Inflammatory macrophage treated with lipopolysaccharide for 1 hour (primary cell): ENCODE measurements at regions not wholly inside any gene's neighbourhood (a gene's known extent, or its start where the extent isn't known, plus 50 kb on each side); places are given as distances from the start of the nearest gene placed in this dataset.
"Not testable (repeated sequence)": the region's sequence is repeated elsewhere in the genome, so short reads cannot be mapped to it uniquely, and the experiment has no call there.

Source experiments
- DNase-seq, 2 donors: peaks; one replicate each; pipeline ENCODE4 v3.0.0-alpha.2; 2020 to 2022

DNA sequence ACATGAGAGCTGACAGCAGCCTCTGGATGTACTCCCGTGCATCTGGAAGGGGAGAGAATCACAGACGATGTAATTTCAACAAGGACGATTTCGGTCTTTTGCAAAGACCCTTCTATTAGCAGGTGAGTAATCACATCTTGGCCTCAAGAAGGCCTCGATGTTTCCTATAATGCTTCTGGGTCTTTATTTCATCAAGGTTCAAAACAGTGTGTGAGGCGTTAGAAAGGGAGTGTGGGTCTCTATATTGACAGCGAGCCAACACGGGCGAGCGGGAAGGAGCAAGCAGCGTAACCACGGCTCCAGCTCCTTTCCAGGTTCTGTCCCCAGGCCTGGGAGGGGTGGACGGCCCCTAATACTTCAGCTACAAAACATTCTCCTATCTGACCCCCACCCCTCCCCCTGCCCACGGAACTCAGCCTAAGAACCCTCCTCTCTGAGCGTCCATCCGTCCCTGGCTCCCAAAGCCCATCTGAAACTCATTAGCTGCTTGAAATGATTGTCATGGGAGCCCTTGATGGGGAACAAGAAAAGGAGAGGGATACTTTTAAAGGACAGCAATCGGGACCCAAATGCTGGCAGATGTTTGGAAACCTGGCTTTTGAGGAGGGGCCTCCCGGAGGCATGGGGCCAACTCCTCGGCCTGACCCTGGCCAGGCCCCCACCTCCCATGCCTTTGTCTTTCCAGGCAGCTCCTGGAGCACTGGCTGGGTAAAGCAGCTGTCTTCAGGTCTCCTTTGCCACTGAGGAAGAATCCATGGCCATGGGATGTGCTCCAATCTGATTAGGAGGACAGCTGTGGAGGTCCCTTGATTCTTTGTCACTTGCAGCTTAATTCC is 250.8 kb downstream of the FOXD2 start:
- no peak for DNase-seq

- no peak for DNase-seq
Observed at GRCh38 chr1:47689894-47690293, 252.1 kb downstream of the FOXD2 start.

GRCh38 chr1:47690341-47691250 is 252.8 kb downstream of the FOXD2 start:
- no peak for DNase-seq

- DNase-seq, result not testable (repeated sequence)
Observed at GRCh38 chr1:47691293-47691692, 253.4 kb downstream of the FOXD2 start.

DNA sequence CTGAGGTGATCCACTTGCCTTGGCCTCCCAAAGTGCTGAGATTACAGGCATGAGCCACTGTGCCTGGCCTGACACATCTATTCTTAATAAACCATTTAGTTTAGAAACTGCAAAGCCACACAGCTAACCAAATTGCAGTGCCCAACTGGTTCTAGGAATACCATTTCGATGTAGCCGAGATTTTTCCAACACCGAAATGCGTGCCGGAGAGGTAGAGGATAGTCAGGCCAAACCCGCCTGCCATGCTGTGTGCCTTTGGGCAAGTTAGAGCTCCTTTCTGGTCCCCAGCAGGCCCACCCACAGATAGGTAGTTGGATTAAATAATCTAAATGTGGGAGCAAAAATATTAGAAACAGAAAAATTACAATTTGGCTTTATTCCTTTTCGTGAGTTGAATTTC is 254.4 kb downstream of the FOXD2 start:
- DNase-seq, result no peak

- DNase-seq, result no peak
Observed at GRCh38 chr1:47693115-47693514, 255.3 kb downstream of the FOXD2 start.

- DNase-seq, result no peak
Observed at GRCh38 chr1:47694011-47694890, 256.4 kb downstream of the FOXD2 start.

- DNase-seq, result no peak
Observed at GRCh38 chr1:47696404-47696736, 258.5 kb downstream of the FOXD2 start.

- no peak for DNase-seq
Observed at GRCh38 chr1:47696737-47697441, 259.0 kb downstream of the FOXD2 start.

- no peak for DNase-seq
Observed at GRCh38 chr1:47697616-47698335, 259.9 kb downstream of the FOXD2 start.

GRCh38 chr1:47699492-47700235 is 261.8 kb downstream of the FOXD2 start:
- no peak for DNase-seq

- DNase-seq, result no peak
Observed at GRCh38 chr1:47701283-47701682, 263.4 kb downstream of the FOXD2 start.

GRCh38 chr1:47701741-47702515 is 264.1 kb downstream of the FOXD2 start:
- no peak for DNase-seq

GRCh38 chr1:47703156-47703825 is 265.4 kb downstream of the FOXD2 start:
- DNase-seq, result no peak

- DNase-seq, result no peak
Observed at GRCh38 chr1:47703981-47704596, 266.2 kb downstream of the FOXD2 start.

GRCh38 chr1:47705517-47706130 is 267.8 kb downstream of the FOXD2 start:
- DNase-seq, result no peak

- no peak for DNase-seq
Observed at GRCh38 chr1:47707503-47707902, 269.7 kb downstream of the FOXD2 start.

DNA sequence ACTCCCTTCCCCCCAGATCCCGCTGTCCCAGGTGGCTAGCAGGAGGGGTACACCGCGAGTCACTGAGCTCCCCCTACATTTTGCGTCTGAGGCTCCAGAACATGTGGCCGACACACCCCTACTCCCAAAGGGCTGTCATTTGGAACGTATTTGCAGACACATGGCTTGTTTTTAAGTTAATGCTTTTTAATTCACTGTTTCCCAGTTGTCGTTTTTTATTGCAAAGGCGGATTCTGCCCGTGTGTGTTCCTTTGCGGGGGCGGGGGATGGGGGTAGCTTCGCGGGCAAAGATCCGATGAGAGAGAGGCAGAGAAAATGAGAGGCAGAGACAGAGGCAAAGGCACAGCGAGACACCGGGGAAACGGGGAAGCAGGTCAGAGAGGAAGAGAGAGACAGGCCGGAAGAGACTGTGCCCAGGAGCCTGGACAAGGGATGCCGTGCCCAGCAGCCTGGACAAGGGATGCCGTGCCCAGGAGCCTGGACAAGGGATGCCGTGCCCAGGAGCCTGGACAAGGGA is 270.2 kb downstream of the FOXD2 start:
- no peak for DNase-seq
